HEK293 (cell line): ENCODE measurements at regions not wholly inside any gene's neighbourhood (a gene's known extent, or its start where the extent isn't known, plus 50 kb on each side); places are given as distances from the start of the nearest gene placed in this dataset.

Source experiments
- CTCF ChIA-PET: fragments of 350-600 bp; formaldehyde crosslinking; extraction: SDS; loops from one replicate; lab custom pipeline; 2021; ENCODE audit warnings: antibody characterized with exemption; lab: Yijun Ruan, JAX
- POLR2A ChIA-PET: fragments of 300-600 bp; formaldehyde crosslinking; extraction: SDS; loops from one replicate; lab custom pipeline; 2020; ENCODE audit warnings: antibody characterized with exemption, inconsistent platforms; lab: Yijun Ruan, JAX
- H3K27ac ChIP-seq: fragments of 200-500 bp; sonication (Bioruptor generic); 2 replicates; pipeline ENCODE4 v1.5.1; 2014; ENCODE audit warnings: low read depth, low read length, control low read depth, inconsistent platforms; ENCODE audit errors: extremely low read depth
- H3K36me3 ChIP-seq, 2 experiments: fragments of 200-500 bp in 1 of 2; sonication (Bioruptor generic) in 1 of 2; 1 replicate in 1 of 2; 2 replicates in 1 of 2; pipeline ENCODE4 v1.5.1; 2014 to 2017; ENCODE audit warnings: inconsistent platforms in 2 of 2, low read length in 2 of 2; ENCODE audit not compliant: control insufficient read depth in 2 of 2, insufficient read depth in 1 of 2
- H3K4me1 ChIP-seq: fragments of 200-500 bp; sonication (Bioruptor generic); 2 replicates; pipeline ENCODE4 v1.5.1; 2014; ENCODE audit warnings: mild to moderate bottlenecking, low read length, inconsistent platforms; ENCODE audit not compliant: control insufficient read depth, insufficient read depth
- H3K4me3 ChIP-seq: 2 replicates; pipeline ENCODE4 v1.5.1; 2011; ENCODE audit warnings: low read depth, mild to moderate bottlenecking, control low read depth, low read length, moderate library complexity
- H3K9me3 ChIP-seq: fragments of 200-500 bp; sonication (Bioruptor generic); 2 replicates; pipeline ENCODE4 v1.5.1; 2014; ENCODE audit warnings: low read depth, low read length, inconsistent platforms; ENCODE audit not compliant: control insufficient read depth, insufficient read depth
- MYNN ChIP-seq: fragments of 450-650 bp; formaldehyde crosslinking; IDR thresholded peaks from 2 replicates; pipeline ENCODE4 v1.5.1; 2016; ENCODE audit warnings: missing biosample characterization, missing genetic modification characterization, borderline replicate concordance
- PRDM1 ChIP-seq: fragments of 450-650 bp; formaldehyde crosslinking; IDR thresholded peaks from 2 replicates; pipeline ENCODE4; 2016; ENCODE audit warnings: missing biosample characterization, missing genetic modification characterization
- TCF7L2 ChIP-seq: IDR thresholded peaks from 2 replicates; pipeline ENCODE4 v1.6.1; 2011; ENCODE audit warnings: low read depth, mild to moderate bottlenecking, inconsistent platforms, low read length, moderate library complexity, borderline replicate concordance
- ZFP3 ChIP-seq: fragments of 450-650 bp; formaldehyde crosslinking; IDR thresholded peaks from 2 replicates; pipeline ENCODE4 v1.5.1; 2016; ENCODE audit warnings: low read depth, missing biosample characterization, missing genetic modification characterization
- ZFP69B ChIP-seq: fragments of 450-650 bp; formaldehyde crosslinking; IDR thresholded peaks from 2 replicates; pipeline ENCODE4 v1.5.1; 2016; ENCODE audit warnings: missing biosample characterization, missing genetic modification characterization
- ZNF132 ChIP-seq: fragments of 450-650 bp; formaldehyde crosslinking; IDR thresholded peaks from 2 replicates; pipeline ENCODE4 v1.5.1; 2017; ENCODE audit warnings: missing biosample characterization, missing genetic modification characterization, borderline replicate concordance
- ZNF138 ChIP-seq: fragments of 450-650 bp; formaldehyde crosslinking; IDR thresholded peaks from 2 replicates; pipeline ENCODE4 v1.5.1; 2016; ENCODE audit warnings: missing biosample characterization, missing genetic modification characterization, borderline replicate concordance
- ZNF184 ChIP-seq: fragments of 450-650 bp; IDR thresholded peaks from 2 replicates; pipeline ENCODE4 v1.5.1; 2018; ENCODE audit warnings: missing biosample characterization, mild to moderate bottlenecking, missing genetic modification characterization
- ZNF223 ChIP-seq: fragments of 450-650 bp; formaldehyde crosslinking; IDR thresholded peaks from 2 replicates; pipeline ENCODE4 v1.5.1; 2016; ENCODE audit warnings: missing biosample characterization, missing genetic modification characterization
- ZNF266 ChIP-seq: fragments of 450-650 bp; formaldehyde crosslinking; IDR thresholded peaks from 2 replicates; pipeline ENCODE4 v1.5.1; 2016; ENCODE audit warnings: missing biosample characterization, missing genetic modification characterization, low read depth
- ZNF473 ChIP-seq: fragments of 450-650 bp; formaldehyde crosslinking; IDR thresholded peaks from 2 replicates; pipeline ENCODE4 v1.5.1; 2017; ENCODE audit warnings: missing biosample characterization, missing genetic modification characterization
- ZNF626 ChIP-seq: fragments of 450-650 bp; sonication (Bioruptor Pico); formaldehyde crosslinking; IDR thresholded peaks from 2 replicates; pipeline ENCODE4 v1.5.1; 2018; ENCODE audit warnings: missing biosample characterization, missing genetic modification characterization, inconsistent platforms
- ZNF792 ChIP-seq: fragments of 450-650 bp; formaldehyde crosslinking; IDR thresholded peaks from 2 replicates; pipeline ENCODE4 v1.5.1; 2016; ENCODE audit warnings: missing biosample characterization, missing genetic modification characterization
- ZNF843 ChIP-seq: fragments of 450-650 bp; formaldehyde crosslinking; IDR thresholded peaks from 2 replicates; pipeline ENCODE4 v1.5.1; 2016; ENCODE audit warnings: missing biosample characterization, missing genetic modification characterization
- TF ChIP-seq, protein P1 (sequence below): fragments of 450-650 bp; formaldehyde crosslinking; IDR thresholded peaks from 2 replicates; pipeline ENCODE4 v1.5.1; 2016; ENCODE audit warnings: missing biosample characterization, missing genetic modification characterization
- TF ChIP-seq, protein P2 (sequence below): fragments of 450-650 bp; formaldehyde crosslinking; IDR thresholded peaks from 2 replicates; pipeline ENCODE4 v1.5.1; 2016; ENCODE audit warnings: missing biosample characterization, missing genetic modification characterization
- TF ChIP-seq, protein P3 (sequence below): fragments of 450-650 bp; formaldehyde crosslinking; IDR thresholded peaks from 2 replicates; pipeline ENCODE4 v1.5.1; 2016; ENCODE audit warnings: missing biosample characterization, missing genetic modification characterization, borderline replicate concordance

DNA sequence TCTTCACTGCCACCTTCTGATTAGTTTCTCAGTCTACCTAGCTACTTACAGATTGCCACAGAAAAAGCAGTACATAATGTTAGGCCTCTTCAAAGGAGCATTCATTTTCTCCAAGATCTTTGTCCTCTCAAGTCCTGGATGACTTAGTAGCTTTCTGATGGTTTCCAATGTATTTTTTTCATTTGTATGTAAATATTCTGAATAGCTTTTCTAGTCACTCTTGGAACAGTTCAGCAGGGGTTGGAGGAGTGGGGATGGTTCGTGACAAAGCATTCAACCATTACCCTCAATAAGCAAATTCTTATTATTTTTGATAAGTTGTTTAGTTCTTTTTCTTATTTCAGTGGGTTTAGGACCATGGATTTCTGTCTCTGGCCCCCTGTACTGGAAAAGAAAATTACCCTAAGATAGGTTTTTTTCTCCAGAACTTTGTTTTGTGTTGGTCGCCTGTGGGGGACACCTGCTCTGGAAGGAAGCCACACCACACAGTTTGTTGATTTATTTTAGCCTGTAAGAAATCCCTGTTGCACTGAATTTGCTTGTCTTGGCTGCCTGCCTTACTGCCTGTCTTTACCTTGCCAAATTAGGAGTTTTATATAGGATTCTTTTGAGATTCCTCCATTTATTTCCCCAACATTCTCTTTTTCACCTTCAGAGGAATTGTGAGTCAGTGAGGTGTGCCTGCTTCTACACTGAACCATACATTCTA lies 247.9 kb downstream of the RFPL4B start (continued):
- TF ChIP-seq TCF7L2 (no peak), ZNF266 (tag by site-specific recombination) (no peak), ZNF223 (tag by site-specific recombination) (no peak), ZNF626 (tag by site-specific recombination) (no peak)

DNA sequence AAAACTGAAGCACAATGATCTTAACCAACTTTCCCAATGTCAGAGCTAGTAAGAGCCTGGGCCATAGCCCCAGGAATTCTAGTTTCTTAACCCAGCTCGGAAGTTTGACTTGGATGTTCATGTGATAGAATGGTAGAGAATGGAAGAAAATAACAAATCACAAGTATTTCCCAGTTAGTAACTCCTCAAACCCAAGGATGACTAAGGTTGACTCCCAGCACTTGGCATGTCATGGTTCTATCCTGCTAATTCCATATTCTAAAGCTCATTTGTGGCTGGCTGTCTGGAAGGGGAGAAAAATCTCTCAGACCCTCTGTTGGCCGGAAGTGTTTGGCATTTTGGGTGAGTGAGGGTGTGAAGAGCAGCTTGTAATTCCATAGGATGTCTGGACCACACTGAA lies 248.7 kb downstream of the RFPL4B start:
- Histone ChIP-seq H3K4me3 (no peak overlapping the region), H3K4me1 (no peaks in the 10 kb centered on the region), H3K36me3 (no peaks in the 10 kb centered on the region)
- CTCF ChIA-PET: interaction anchor here (1.2 kb wide), 1 partner anchor 10 kb away, joined by 5 read pairs; no protein-coding TSS in a partner anchor
- TF ChIP-seq ZFP3 (tag by site-specific recombination) (no peak), PRDM1 (tag by site-specific recombination) (no peak), ZNF843 (no peak), MYNN (no peak), ZNF473 (tag by site-specific recombination) (no peak), ZNF132 (tag by site-specific recombination) (no peak), ZNF184 (tag by site-specific recombination) (no peak), ZNF792 (tag by site-specific recombination) (no peak), ZFP69B (no peak), ZNF138 (tag by site-specific recombination) (no peak)
- TF ChIP-seq, protein P1, sequence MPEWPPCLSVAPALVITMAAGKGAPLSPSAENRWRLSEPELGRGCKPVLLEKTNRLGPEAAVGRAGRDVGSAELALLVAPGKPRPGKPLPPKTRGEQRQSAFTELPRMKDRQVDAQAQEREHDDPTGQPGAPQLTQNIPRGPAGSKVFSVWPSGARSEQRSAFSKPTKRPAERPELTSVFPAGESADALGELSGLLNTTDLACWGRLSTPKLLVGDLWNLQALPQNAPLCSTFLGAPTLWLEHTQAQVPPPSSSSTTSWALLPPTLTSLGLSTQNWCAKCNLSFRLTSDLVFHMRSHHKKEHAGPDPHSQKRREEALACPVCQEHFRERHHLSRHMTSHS (tag by site-specific recombination): no peak
- TF ChIP-seq, protein P2, sequence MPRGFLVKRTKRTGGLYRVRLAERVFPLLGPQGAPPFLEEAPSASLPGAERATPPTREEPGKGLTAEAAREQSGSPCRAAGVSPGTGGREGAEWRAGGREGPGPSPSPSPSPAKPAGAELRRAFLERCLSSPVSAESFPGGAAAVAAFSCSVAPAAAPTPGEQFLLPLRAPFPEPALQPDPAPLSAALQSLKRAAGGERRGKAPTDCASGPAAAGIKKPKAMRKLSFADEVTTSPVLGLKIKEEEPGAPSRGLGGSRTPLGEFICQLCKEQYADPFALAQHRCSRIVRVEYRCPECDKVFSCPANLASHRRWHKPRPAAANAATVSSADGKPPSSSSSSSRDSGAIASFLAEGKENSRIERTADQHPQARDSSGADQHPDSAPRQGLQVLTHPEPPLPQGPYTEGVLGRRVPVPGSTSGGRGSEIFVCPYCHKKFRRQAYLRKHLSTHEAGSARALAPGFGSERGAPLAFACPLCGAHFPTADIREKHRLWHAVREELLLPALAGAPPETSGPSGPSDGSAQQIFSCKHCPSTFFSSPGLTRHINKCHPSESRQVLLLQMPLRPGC (tag by site-specific recombination): no peak
- TF ChIP-seq, protein P3, sequence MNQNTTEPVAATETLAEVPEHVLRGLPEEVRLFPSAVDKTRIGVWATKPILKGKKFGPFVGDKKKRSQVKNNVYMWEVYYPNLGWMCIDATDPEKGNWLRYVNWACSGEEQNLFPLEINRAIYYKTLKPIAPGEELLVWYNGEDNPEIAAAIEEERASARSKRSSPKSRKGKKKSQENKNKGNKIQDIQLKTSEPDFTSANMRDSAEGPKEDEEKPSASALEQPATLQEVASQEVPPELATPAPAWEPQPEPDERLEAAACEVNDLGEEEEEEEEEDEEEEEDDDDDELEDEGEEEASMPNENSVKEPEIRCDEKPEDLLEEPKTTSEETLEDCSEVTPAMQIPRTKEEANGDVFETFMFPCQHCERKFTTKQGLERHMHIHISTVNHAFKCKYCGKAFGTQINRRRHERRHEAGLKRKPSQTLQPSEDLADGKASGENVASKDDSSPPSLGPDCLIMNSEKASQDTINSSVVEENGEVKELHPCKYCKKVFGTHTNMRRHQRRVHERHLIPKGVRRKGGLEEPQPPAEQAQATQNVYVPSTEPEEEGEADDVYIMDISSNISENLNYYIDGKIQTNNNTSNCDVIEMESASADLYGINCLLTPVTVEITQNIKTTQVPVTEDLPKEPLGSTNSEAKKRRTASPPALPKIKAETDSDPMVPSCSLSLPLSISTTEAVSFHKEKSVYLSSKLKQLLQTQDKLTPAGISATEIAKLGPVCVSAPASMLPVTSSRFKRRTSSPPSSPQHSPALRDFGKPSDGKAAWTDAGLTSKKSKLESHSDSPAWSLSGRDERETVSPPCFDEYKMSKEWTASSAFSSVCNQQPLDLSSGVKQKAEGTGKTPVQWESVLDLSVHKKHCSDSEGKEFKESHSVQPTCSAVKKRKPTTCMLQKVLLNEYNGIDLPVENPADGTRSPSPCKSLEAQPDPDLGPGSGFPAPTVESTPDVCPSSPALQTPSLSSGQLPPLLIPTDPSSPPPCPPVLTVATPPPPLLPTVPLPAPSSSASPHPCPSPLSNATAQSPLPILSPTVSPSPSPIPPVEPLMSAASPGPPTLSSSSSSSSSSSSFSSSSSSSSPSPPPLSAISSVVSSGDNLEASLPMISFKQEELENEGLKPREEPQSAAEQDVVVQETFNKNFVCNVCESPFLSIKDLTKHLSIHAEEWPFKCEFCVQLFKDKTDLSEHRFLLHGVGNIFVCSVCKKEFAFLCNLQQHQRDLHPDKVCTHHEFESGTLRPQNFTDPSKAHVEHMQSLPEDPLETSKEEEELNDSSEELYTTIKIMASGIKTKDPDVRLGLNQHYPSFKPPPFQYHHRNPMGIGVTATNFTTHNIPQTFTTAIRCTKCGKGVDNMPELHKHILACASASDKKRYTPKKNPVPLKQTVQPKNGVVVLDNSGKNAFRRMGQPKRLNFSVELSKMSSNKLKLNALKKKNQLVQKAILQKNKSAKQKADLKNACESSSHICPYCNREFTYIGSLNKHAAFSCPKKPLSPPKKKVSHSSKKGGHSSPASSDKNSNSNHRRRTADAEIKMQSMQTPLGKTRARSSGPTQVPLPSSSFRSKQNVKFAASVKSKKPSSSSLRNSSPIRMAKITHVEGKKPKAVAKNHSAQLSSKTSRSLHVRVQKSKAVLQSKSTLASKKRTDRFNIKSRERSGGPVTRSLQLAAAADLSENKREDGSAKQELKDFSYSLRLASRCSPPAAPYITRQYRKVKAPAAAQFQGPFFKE (tag by site-specific recombination): no peak
- TF ChIP-seq, all 188 proteins: peak for 0
- no peaks in the 10 kb centered on the region for H3K9me3 ChIP-seq
- no peak overlapping the region for H3K27ac ChIP-seq
- POLR2A ChIA-PET: no interaction called here
